GM12875 (cell line): ENCODE measurements at regions not wholly inside any gene's neighbourhood (a gene's known extent, or its start where the extent isn't known, plus 50 kb on each side); places are given as distances from the start of the nearest gene placed in this dataset.

Experiments used
- H3K4me3 ChIP-seq: one replicate; pipeline ENCODE4 v1.5.1; 2011; ENCODE audit warnings: low read depth, low read length, control low read depth
- CTCF ChIP-seq: IDR thresholded peaks from 2 replicates; pipeline ENCODE4 v1.5.1; 2011; ENCODE audit warnings: low read depth, mild to moderate bottlenecking, control low read depth, inconsistent platforms, low read length, moderate library complexity, borderline replicate concordance; ENCODE audit not compliant: insufficient read depth

DNA sequence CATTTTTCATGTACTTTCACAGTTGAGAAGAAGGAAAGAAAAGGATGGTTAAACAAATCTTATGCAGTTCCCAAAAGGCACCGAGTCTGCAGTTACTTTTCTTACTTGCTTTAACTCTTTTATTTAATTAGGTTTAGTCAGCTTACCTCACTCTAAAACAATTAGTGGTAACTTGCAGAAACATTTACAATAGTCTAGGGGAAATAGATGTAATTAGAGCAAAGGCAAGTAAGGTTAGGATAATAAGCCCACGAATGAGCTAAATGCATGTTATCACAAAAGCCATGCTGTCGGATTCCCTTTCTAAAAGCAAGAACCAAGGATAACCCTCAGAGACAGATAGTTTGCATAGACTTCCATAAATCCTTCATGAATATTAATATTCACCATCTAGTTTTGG lies 82.0 kb upstream of the VCX2 start:
- H3K4me3 ChIP-seq, result no peak overlapping the region

GRCh38 chrX:8254401-8254800 lies 83.3 kb upstream of the VCX2 start:
- TF ChIP-seq CTCF, result no peak
- H3K4me3 ChIP-seq, result no peak overlapping the region

More for the DNA sequence above, 82.0 kb upstream of the VCX2 start:
- no peak for TF ChIP-seq CTCF

- TF ChIP-seq CTCF, result no peak
- no peak overlapping the region for H3K4me3 ChIP-seq
Observed at GRCh38 chrX:8272821-8273220, 101.8 kb upstream of the VCX2 start.

DNA sequence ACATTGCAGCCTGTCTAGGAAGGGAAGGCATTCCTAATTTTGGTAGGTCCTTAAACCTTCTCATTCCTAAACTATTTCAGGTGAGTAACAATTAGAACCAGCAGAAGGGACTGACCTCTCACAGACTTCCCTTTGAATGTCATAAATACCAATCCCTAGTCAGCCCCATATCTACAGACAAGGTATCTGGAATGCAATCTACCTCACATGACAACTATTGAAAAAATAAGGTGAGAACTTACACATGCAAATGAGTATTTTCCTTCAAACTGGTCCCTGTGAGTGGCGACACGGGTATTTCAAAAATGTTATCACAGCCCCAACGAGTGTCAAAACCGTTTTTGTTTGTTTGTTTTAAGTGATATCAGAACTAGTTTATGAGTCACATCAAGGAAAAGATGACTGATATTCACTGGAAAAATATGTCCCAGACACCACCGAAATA lies 102.4 kb upstream of the VCX2 start:
- TF ChIP-seq CTCF, result no peak

GRCh38 chrX:8274170-8274569 lies 103.1 kb upstream of the VCX2 start:
- TF ChIP-seq CTCF, result no peak
- no peak overlapping the region for H3K4me3 ChIP-seq

More for the DNA sequence above, 102.4 kb upstream of the VCX2 start:
- H3K4me3 ChIP-seq, result no peak overlapping the region

GRCh38 chrX:8278557-8278956 lies 107.5 kb upstream of the VCX2 start:
- no peak for TF ChIP-seq CTCF
- no peak overlapping the region for H3K4me3 ChIP-seq

DNA sequence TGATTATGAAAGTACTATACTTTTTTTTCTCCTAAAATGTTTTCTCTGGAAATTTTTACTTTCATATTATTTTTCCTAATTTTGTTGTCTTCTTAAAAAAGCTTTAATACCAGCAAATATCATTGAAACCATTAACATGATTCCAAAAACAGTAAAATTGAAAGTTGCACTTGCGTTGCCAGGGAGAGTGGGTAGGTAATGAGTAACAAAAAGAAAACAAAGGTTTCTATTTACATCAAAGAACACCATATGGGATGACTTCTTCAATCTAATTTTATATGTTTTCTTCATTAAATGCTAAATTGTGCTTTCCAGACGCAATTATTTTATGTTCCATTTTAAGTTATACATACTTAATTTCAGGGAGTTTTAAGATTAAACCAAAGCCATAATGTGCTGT lies 108.3 kb upstream of the VCX2 start:
- no peak for TF ChIP-seq CTCF
- H3K4me3 ChIP-seq, result no peak overlapping the region
